CD1c-positive myeloid dendritic cell (primary cell): ENCODE measurements at regions not wholly inside any gene's neighbourhood (a gene's known extent, or its start where the extent isn't known, plus 50 kb on each side); places are given as distances from the start of the nearest gene placed in this dataset.
A peak's percentile ranks its signal among the peaks of the same experiment; 100 is the strongest.
"Not testable (repeated sequence)": the region's sequence is repeated elsewhere in the genome, so short reads cannot be mapped to it uniquely, and the experiment has no call there.

Source experiments
- DNase-seq: peaks from one replicate; pipeline ENCODE4 v3.0.0-alpha.2; 2016; ENCODE audit errors: extremely low spot score

GRCh38 chr12:102344691-102345090, 135.7 kb downstream of the IGF1 start:
- no peak for DNase-seq

GRCh38 chr12:102343361-102344121, 136.8 kb downstream of the IGF1 start:
- DNase-seq = no peak

- DNase-seq = no peak
These were observed 137.9 kb downstream of the IGF1 start for GRCh38 chr12:102342281-102343006.

GRCh38 chr12:102334765-102335164, 137.1 kb upstream of the PMCH start:
- DNase-seq = no peak

- DNase-seq = no peak
These were observed 133.8 kb upstream of the PMCH start for GRCh38 chr12:102331419-102331818.

GRCh38 chr12:102329883-102330282, 132.2 kb upstream of the PMCH start:
- no peak for DNase-seq

- DNase-seq = no peak
These were observed 129.3 kb upstream of the PMCH start for GRCh38 chr12:102326982-102327381.

- not testable (repeated sequence) for DNase-seq
These were observed 127.5 kb upstream of the PMCH start for GRCh38 chr12:102325108-102325507.

- no peak for DNase-seq
These were observed 126.2 kb upstream of the PMCH start for GRCh38 chr12:102323799-102324198.

- no peak for DNase-seq
These were observed 124.6 kb upstream of the PMCH start for GRCh38 chr12:102322254-102322653.

GRCh38 chr12:102321305-102322082, 123.9 kb upstream of the PMCH start:
- DNase-seq = no peak

GRCh38 chr12:102317155-102317554, 119.5 kb upstream of the PMCH start:
- no peak for DNase-seq

GRCh38 chr12:102316723-102317122, 119.1 kb upstream of the PMCH start:
- no peak for DNase-seq

GRCh38 chr12:102314821-102315220, 117.2 kb upstream of the PMCH start:
- no peak for DNase-seq

GRCh38 chr12:102313116-102313971, 115.7 kb upstream of the PMCH start:
- not testable (repeated sequence) for DNase-seq

- no peak for DNase-seq
These were observed 107.9 kb upstream of the PMCH start for GRCh38 chr12:102305486-102305885.

- not testable (repeated sequence) for DNase-seq
These were observed 107.0 kb upstream of the PMCH start for GRCh38 chr12:102304667-102305066.

- no peak for DNase-seq
These were observed 104.9 kb upstream of the PMCH start for GRCh38 chr12:102302553-102302952.

- DNase-seq = no peak
These were observed 103.9 kb upstream of the PMCH start for GRCh38 chr12:102301547-102301946.

GRCh38 chr12:102300824-102301461, 103.3 kb upstream of the PMCH start:
- peak; percentile 57 for DNase-seq

GRCh38 chr12:102299731-102300130, 102.1 kb upstream of the PMCH start:
- DNase-seq = no peak
